LNCAP (cell line): ENCODE measurements at regions not wholly inside any gene's neighbourhood (a gene's known extent, or its start where the extent isn't known, plus 50 kb on each side); places are given as distances from the start of the nearest gene placed in this dataset.

ENCODE experiments used
- CTCF ChIP-seq: fragments of 450-650 bp; IDR thresholded peaks from 2 replicates; pipeline ENCODE4 v1.5.1; 2017; ENCODE audit warnings: mild to moderate bottlenecking

- TF ChIP-seq CTCF = no peak
Measured at GRCh38 chr22:27389727-27390075, 411.9 kb downstream of the MN1 start.

GRCh38 chr22:27391092-27391770, 410.3 kb downstream of the MN1 start:
- no peak for TF ChIP-seq CTCF

- no peak for TF ChIP-seq CTCF
Measured at GRCh38 chr22:27393371-27393770, 408.2 kb downstream of the MN1 start.

- no peak for TF ChIP-seq CTCF
Measured at GRCh38 chr22:27394806-27395404, 406.7 kb downstream of the MN1 start.

- TF ChIP-seq CTCF = no peak
Measured at GRCh38 chr22:27397036-27397953, 404.3 kb downstream of the MN1 start.

- no peak for TF ChIP-seq CTCF
Measured at GRCh38 chr22:27397954-27398342, 403.6 kb downstream of the MN1 start.

GRCh38 chr22:27399161-27399560, 402.4 kb downstream of the MN1 start:
- no peak for TF ChIP-seq CTCF
